GM12864 (cell line): ENCODE measurements at regions not wholly inside any gene's neighbourhood (a gene's known extent, or its start where the extent isn't known, plus 50 kb on each side); places are given as distances from the start of the nearest gene placed in this dataset.

Experiments
- DNase-seq: peaks from one replicate; pipeline ENCODE4 v3.0.0-alpha.2; 2011; ENCODE audit warnings: low read depth
- H3K4me3 ChIP-seq: 2 replicates; pipeline ENCODE4 v1.5.1; 2011; ENCODE audit warnings: mild to moderate bottlenecking, low read depth, low read length, control low read depth
- CTCF ChIP-seq: IDR thresholded peaks from 2 replicates; pipeline ENCODE4 v1.5.1; 2011; ENCODE audit warnings: low read depth, mild to moderate bottlenecking, moderate library complexity, low read length, control low read depth, inconsistent platforms; ENCODE audit errors: missing control alignments

DNA sequence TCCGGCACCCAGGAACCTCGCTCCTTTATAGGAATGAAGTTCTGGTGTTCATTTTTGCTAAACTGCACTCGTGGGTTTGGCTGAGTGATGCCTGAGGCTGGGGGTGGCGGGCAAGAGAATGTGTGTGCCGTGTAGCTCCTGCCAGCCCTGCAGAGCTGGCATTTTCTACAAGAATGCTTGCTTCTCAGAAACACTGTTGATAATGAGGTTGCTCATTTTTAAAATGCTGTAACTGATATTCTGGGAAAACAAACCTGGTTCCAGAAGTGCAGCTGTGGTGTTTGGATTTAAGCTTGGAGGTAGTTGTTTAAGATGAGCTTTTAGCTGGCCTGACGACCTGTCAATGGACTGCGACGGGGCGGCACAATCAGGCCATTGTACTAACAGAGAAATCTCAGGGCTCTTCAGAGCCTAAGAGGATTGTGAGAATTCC is 511.9 kb upstream of the TNP1 start:
- no peak for DNase-seq
- TF ChIP-seq CTCF = no peak
- H3K4me3 ChIP-seq = no peak overlapping the region

- DNase-seq = no peak
- TF ChIP-seq CTCF = no peak
- H3K4me3 ChIP-seq = no peak overlapping the region
Observed at GRCh38 chr2:217370391-217370790, 510.5 kb upstream of the TNP1 start.

GRCh38 chr2:217367464-217367863 is 507.6 kb upstream of the TNP1 start:
- H3K4me3 ChIP-seq = no peak overlapping the region
- DNase-seq = no peak
- no peak for TF ChIP-seq CTCF

- H3K4me3 ChIP-seq = no peak overlapping the region
- no peak for TF ChIP-seq CTCF
- no peak for DNase-seq
Observed at GRCh38 chr2:217366966-217367365, 507.1 kb upstream of the TNP1 start.

DNA sequence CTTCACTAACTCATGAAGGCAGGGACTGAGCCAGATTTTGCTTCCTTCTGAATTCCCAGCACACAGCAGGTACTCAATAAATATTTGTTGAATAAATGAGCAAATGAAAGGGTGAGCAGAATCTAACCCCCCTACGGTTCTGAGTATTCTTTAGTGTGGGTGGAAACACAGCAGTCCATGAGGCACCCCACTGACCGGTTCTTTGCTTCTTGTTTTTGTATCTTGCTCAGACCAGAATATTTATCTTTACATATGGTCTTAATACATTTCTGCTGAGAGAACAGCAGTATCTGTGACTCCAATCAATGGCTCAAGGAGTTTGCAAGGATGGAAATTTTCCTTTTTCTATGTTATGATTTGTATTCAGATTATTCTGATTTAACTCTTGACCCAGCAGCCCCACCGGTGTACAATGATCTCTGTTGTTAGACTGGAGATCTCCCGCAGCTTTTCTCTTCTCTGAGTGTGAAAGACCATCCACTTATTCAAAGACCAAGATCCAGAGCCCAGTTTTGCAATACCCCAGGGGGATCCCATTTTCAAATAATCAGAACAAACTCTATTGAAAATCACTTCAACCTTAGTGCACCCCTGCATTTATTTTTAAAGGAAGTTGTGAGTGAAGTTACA is 506.5 kb upstream of the TNP1 start:
- no peak overlapping the region for H3K4me3 ChIP-seq
- TF ChIP-seq CTCF = no peak
- no peak for DNase-seq

DNA sequence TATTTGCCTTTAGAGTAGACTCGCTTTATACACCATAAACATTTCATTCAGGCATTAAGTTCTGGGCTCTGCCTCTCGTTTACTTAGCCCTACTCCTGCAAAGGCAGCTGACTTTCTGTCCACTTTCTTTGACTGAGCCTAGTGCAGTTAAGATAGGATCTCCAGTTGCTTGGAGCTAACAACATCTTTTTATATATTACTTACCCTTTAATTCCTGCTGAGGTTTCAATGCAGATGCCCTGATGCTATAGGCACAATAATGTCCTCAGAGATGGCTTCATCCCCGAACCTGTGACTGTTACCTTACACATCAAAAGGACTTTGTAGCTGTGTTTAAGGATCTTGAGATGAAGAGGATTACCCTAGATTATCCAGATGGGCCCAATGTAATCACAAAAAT is 505.8 kb upstream of the TNP1 start:
- no peak for TF ChIP-seq CTCF
- DNase-seq = no peak
- H3K4me3 ChIP-seq = no peak overlapping the region

- TF ChIP-seq CTCF = no peak
- H3K4me3 ChIP-seq = no peak overlapping the region
- no peak for DNase-seq
Observed at GRCh38 chr2:217364224-217364623, 504.4 kb upstream of the TNP1 start.
